ENCODE measurements at regions not wholly inside any gene's neighbourhood (a gene's known extent, or its start where the extent isn't known, plus 50 kb on each side); places are given as distances from the start of the nearest gene placed in this dataset.

DNA sequence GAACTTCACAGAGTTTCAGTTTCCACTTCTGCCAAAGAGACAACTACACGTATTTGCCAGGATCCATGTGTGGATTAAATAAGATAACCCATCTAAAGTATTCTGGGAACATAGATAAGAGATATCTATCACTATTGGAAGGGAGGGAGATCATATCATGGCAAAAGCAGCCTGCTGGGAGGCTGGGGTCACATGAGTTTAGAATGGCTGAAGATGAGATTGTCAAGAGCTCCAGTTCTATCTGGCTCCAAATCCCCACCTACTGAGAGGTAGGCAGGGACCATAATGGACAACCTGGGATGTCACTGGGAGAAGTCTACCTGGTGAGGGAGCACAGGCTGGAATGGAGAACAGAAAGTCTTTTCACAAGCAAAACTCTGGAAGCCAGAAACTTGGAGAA is 192.6 kb upstream of the ST6GAL2 start:
- no peak overlapping the region for H3K27ac ChIP-seq
- TF ChIP-seq EZH2 (IDR thresholded peaks at IDR 0.05) (no peak), POLR2AphosphoS5 (IDR thresholded peaks at IDR 0.05; ENCODE audit: borderline replicate concordance, low read depth, low read length) (no peak), FOXP2 (optimal IDR thresholded peaks at IDR 0.05; ENCODE audit: control extremely low read depth, extremely low read length, insufficient read depth) (no peak)
- no peak for DNase-seq (ENCODE audit: low read depth, low spot score)

DNA sequence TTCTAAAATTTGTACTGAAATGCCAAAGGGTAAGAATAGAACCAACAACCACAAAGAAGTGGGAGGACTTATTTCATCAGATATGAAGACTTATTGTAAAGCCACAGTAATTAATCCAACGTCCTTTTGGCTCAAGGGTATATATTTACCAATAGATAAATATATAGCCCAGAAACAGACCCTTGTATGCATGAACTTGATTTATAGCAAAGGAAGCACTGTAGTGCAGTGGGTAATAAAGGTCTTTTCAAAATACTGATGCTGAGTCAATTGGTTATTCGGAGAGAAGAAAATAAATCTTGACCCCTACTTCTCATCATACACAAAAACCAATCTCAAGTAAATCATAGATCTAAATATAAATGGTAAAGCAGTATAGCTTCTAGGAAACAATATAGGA is 200.5 kb upstream of the ST6GAL2 start:
- no peaks in the 10 kb centered on the region for H3K36me3 ChIP-seq (ENCODE audit: insufficient read depth, low read length)
- no peaks in the 10 kb centered on the region for H3K9me3 ChIP-seq (ENCODE audit: low read depth, low read length)
- H3K9ac ChIP-seq (ENCODE audit: insufficient read length): no peak overlapping the region
- H3K27ac ChIP-seq: no peak overlapping the region
- no peak for DNase-seq (ENCODE audit: low read depth, low spot score)
- no peak for TF ChIP-seq EZH2 (IDR thresholded peaks at IDR 0.05)
- TF ChIP-seq FOXP2 (optimal IDR thresholded peaks at IDR 0.05; ENCODE audit: control extremely low read depth, extremely low read length, insufficient read depth): no peak
- no peak overlapping the region for H3K4me3 ChIP-seq

More for the DNA sequence above, 192.6 kb upstream of the ST6GAL2 start:
- no peak overlapping the region for H3K9ac ChIP-seq (ENCODE audit: insufficient read length)
- no peaks in the 10 kb centered on the region for H3K9me3 ChIP-seq (ENCODE audit: low read depth, low read length)
- H3K36me3 ChIP-seq (ENCODE audit: insufficient read depth, low read length): no peaks in the 10 kb centered on the region
- H3K4me3 ChIP-seq: no peak overlapping the region

DNA sequence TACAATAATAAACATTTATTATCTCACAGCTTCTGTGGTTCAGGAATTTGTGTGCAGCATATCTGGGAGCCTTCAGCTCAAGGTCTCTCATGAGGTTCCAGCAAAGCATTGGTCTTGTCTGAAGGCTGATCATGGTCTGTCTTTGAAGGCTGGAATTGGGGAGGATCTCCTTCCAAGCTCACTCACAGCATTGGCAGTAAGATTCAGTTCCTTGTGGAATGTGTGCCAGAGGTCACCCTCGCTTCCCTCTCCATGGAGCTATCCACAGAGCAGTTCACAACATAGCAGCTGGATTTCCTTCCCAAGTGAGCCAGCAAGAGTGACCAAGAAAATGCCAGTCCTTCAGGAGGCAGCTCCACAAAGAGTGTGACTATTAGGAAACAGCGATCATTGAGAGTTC is 202.2 kb upstream of the ST6GAL2 start:
- H3K4me3 ChIP-seq: no peak overlapping the region
- TF ChIP-seq EZH2 (IDR thresholded peaks at IDR 0.05) (no peak), FOXP2 (optimal IDR thresholded peaks at IDR 0.05; ENCODE audit: control extremely low read depth, extremely low read length, insufficient read depth) (no peak), POLR2AphosphoS5 (IDR thresholded peaks at IDR 0.05; ENCODE audit: borderline replicate concordance, low read depth, low read length) (no peak)

DNA sequence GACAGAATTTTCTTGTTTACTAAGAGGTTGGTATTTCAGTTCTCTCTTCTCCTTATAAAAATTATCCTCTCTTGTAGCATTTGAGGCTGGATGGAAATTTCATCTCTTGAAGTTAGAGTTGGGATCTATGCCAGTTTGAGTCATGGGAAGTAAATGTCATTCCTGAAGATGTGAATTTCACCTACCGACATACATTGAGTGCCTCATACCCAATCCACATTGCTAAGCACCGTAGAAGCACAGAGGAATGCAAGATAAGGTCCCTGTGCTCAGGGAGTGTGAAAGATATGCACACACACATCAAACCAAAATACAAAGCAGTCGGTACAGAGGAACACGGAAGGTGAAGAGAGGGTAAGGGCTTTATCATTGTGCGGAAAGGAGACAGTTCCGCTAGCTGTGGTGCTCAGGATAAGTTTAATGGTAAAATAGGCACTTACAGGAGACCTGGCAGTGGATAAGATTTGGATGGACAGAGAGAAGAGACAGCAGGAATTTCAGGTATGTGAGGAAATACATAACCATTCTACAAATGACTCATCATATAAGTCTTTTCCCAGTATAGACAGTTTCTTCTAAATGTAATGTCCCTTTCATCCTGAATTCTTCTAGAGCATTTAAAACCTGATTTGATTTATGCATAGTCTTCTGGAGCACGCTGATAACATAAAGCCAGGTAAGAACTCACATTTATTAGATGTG is 205.3 kb upstream of the ST6GAL2 start:
- Histone ChIP-seq H3K27ac (no peak overlapping the region), H3K4me3 (no peak overlapping the region), H3K36me3 (ENCODE audit: insufficient read depth, low read length) (no peaks in the 10 kb centered on the region), H3K9me3 (ENCODE audit: low read depth, low read length) (no peaks in the 10 kb centered on the region), H3K9ac (ENCODE audit: insufficient read length) (no peak overlapping the region)
- no peak for DNase-seq (ENCODE audit: low read depth, low spot score)
- no peak for TF ChIP-seq EZH2 (IDR thresholded peaks at IDR 0.05)
- TF ChIP-seq POLR2AphosphoS5 (IDR thresholded peaks at IDR 0.05; ENCODE audit: borderline replicate concordance, low read depth, low read length): no peak
- no peak for TF ChIP-seq FOXP2 (optimal IDR thresholded peaks at IDR 0.05; ENCODE audit: control extremely low read depth, extremely low read length, insufficient read depth)

More for the DNA sequence above, 202.2 kb upstream of the ST6GAL2 start:
- DNase-seq (ENCODE audit: low read depth, low spot score): no peak
- H3K9ac ChIP-seq (ENCODE audit: insufficient read length): no peak overlapping the region
- no peaks in the 10 kb centered on the region for H3K36me3 ChIP-seq (ENCODE audit: insufficient read depth, low read length)
- H3K27ac ChIP-seq: no peak overlapping the region
- no peaks in the 10 kb centered on the region for H3K9me3 ChIP-seq (ENCODE audit: low read depth, low read length)

DNA sequence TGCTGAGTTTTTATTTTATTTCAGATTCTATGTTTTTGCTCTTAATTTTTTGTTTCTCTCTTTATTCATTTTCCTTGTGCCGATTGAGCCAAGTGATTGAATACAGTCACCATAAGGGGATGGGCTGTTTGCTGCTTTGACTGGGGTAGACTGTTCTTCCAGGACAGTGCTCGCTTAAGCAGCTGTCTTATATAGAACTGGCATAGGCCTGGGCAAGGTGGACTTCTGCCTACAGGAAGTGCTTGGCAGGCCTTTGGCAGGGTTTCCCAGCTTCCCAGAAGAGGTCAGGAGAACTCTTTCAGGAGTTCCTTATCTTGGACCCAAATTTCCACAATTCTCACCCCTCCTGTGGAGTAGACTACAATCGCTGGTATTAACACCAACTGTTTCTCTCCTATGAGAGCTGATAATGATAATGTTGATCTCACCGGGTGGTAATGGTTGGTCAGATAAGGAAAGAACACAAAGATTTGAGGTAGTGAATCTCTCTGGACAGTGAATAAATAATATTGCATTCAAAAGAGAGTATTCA is 207.5 kb upstream of the ST6GAL2 start:
- H3K36me3 ChIP-seq (ENCODE audit: insufficient read depth, low read length): no peaks in the 10 kb centered on the region
- DNase-seq (ENCODE audit: low read depth, low spot score): no peak
- no peak overlapping the region for H3K27ac ChIP-seq
- no peak overlapping the region for H3K4me3 ChIP-seq
- no peaks in the 10 kb centered on the region for H3K9me3 ChIP-seq (ENCODE audit: low read depth, low read length)
- no peak overlapping the region for H3K9ac ChIP-seq (ENCODE audit: insufficient read length)
- TF ChIP-seq FOXP2 (optimal IDR thresholded peaks at IDR 0.05; ENCODE audit: control extremely low read depth, extremely low read length, insufficient read depth): no peak
- TF ChIP-seq POLR2AphosphoS5 (IDR thresholded peaks at IDR 0.05; ENCODE audit: borderline replicate concordance, low read depth, low read length): no peak
- TF ChIP-seq EZH2 (IDR thresholded peaks at IDR 0.05): no peak

DNA sequence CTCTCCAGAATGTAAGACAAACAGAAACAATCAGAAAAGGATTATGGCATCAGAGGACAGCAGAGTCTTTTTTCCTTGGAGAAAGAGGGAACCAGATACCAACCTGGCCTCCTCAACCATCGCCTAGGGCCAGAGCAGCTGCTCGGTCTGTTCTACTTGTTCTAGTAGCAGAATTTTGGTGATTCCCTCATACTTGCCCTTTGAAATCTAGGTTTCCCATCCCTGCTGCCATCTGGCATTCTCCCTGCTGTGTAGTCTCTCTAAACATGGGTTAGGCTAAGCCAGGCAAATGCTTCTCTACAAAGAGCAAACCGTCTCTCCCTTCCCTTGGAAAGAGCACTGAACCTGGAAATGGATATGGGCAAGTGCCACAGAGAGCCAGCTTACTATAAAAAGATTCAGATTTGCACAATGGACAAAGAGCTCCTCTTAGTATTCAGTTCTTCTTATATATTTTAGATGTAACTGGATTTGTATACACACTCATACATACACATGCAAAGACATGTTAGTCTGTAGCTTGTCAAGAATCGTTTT is 208.6 kb upstream of the ST6GAL2 start:
- H3K9ac ChIP-seq (ENCODE audit: insufficient read length): no peak overlapping the region
- no peak for DNase-seq (ENCODE audit: low read depth, low spot score)
- H3K9me3 ChIP-seq (ENCODE audit: low read depth, low read length): no peaks in the 10 kb centered on the region
- H3K36me3 ChIP-seq (ENCODE audit: insufficient read depth, low read length): no peaks in the 10 kb centered on the region
- no peak overlapping the region for H3K4me3 ChIP-seq
- TF ChIP-seq FOXP2 (optimal IDR thresholded peaks at IDR 0.05; ENCODE audit: control extremely low read depth, extremely low read length, insufficient read depth): no peak
- TF ChIP-seq POLR2AphosphoS5 (IDR thresholded peaks at IDR 0.05; ENCODE audit: borderline replicate concordance, low read depth, low read length): no peak
- TF ChIP-seq EZH2 (IDR thresholded peaks at IDR 0.05): no peak
- H3K27ac ChIP-seq: no peak overlapping the region

DNA sequence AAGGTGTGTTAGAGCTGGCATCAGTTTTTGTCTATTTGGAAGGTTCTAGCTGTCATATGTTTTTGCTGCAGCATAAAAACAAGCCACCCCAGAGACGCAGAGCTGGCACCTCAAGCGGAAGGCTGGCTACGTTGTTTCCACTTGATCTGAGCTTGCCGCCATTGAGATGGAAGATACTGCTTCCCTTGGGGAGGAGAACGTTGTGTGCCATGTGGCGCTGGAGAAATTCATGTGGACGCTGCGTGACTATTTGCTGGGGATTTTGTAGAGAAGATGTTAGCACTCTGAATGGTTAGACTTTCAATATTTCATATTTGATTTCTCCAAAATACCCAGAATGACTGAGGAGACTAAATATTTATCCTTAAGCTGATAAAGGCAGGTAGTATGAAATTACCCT is 216.2 kb upstream of the ST6GAL2 start:
- Histone ChIP-seq H3K36me3 (ENCODE audit: insufficient read depth, low read length) (no peaks in the 10 kb centered on the region), H3K4me3 (no peak overlapping the region), H3K27ac (no peak overlapping the region), H3K9ac (ENCODE audit: insufficient read length) (no peak overlapping the region), H3K9me3 (ENCODE audit: low read depth, low read length) (no peaks in the 10 kb centered on the region)
- TF ChIP-seq EZH2 (IDR thresholded peaks at IDR 0.05): no peak
- no peak for TF ChIP-seq POLR2AphosphoS5 (IDR thresholded peaks at IDR 0.05; ENCODE audit: borderline replicate concordance, low read depth, low read length)
- no peak for TF ChIP-seq FOXP2 (optimal IDR thresholded peaks at IDR 0.05; ENCODE audit: control extremely low read depth, extremely low read length, insufficient read depth)
- DNase-seq (ENCODE audit: low read depth, low spot score): no peak

DNA sequence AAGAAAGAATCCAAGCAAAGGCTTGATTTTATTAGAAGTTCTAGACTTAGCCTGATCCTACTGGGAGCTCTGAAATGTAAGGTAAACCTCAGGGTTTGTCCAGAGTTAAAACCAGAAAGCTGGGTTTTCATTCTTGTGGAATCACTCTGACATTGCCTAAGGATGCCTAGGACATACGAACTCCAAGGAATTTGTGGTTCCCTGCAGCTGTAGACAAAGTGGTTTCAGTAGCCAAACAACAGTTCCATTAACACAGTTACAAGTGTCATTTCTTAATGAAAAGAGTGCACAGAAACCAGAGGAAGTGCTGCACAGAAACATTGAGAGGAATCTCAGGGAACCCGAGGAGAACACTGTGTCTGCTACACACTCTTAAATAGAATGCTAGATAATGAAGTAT is 221.4 kb upstream of the ST6GAL2 start:
- H3K9ac ChIP-seq (ENCODE audit: insufficient read length): no peak overlapping the region
- H3K36me3 ChIP-seq (ENCODE audit: insufficient read depth, low read length): no peaks in the 10 kb centered on the region
- TF ChIP-seq POLR2AphosphoS5 (IDR thresholded peaks at IDR 0.05; ENCODE audit: borderline replicate concordance, low read depth, low read length) (no peak), EZH2 (IDR thresholded peaks at IDR 0.05) (no peak), FOXP2 (optimal IDR thresholded peaks at IDR 0.05; ENCODE audit: control extremely low read depth, extremely low read length, insufficient read depth) (no peak)
- H3K27ac ChIP-seq: no peak overlapping the region
- no peak for DNase-seq (ENCODE audit: low read depth, low spot score)
- no peak overlapping the region for H3K4me3 ChIP-seq
- no peaks in the 10 kb centered on the region for H3K9me3 ChIP-seq (ENCODE audit: low read depth, low read length)
